ENCODE measurements at regions not wholly inside any gene's neighbourhood (a gene's known extent, or its start where the extent isn't known, plus 50 kb on each side); places are given as distances from the start of the nearest gene placed in this dataset.

GRCh38 chr1:56180520-56181190, 398.7 kb downstream of the PLPP3 start:
- no peak for DNase-seq

- no peak for DNase-seq
These were observed 399.8 kb downstream of the PLPP3 start for GRCh38 chr1:56179543-56179942.

- DNase-seq, result no peak
These were observed 404.2 kb downstream of the PLPP3 start for GRCh38 chr1:56175211-56175610.

- DNase-seq, result no peak
These were observed 405.0 kb downstream of the PLPP3 start for GRCh38 chr1:56174176-56174885.

GRCh38 chr1:56173736-56174135, 405.6 kb downstream of the PLPP3 start:
- no peak for DNase-seq

GRCh38 chr1:56171670-56172069, 407.7 kb downstream of the PLPP3 start:
- no peak for DNase-seq

- no peak for DNase-seq
These were observed 408.5 kb downstream of the PLPP3 start for GRCh38 chr1:56170784-56171320.

- DNase-seq, result no peak
These were observed 409.5 kb downstream of the PLPP3 start for GRCh38 chr1:56169856-56170255.

- DNase-seq, result no peak
These were observed 411.2 kb downstream of the PLPP3 start for GRCh38 chr1:56168176-56168575.

GRCh38 chr1:56167596-56167995, 411.8 kb downstream of the PLPP3 start:
- DNase-seq, result no peak

GRCh38 chr1:56160773-56161315, 418.5 kb downstream of the PLPP3 start:
- no peak for DNase-seq

- no peak for DNase-seq
These were observed 422.1 kb downstream of the PLPP3 start for GRCh38 chr1:56156971-56157876.

GRCh38 chr1:56153276-56153675, 426.1 kb downstream of the PLPP3 start:
- no peak for DNase-seq

- no peak for DNase-seq
These were observed 426.7 kb downstream of the PLPP3 start for GRCh38 chr1:56152635-56153034.

- no peak for DNase-seq
These were observed 428.0 kb downstream of the PLPP3 start for GRCh38 chr1:56151402-56151801.

- no peak for DNase-seq
These were observed 428.7 kb downstream of the PLPP3 start for GRCh38 chr1:56150441-56151215.

- no peak for DNase-seq
These were observed 429.6 kb downstream of the PLPP3 start for GRCh38 chr1:56149761-56150160.

GRCh38 chr1:56148326-56149193, 430.8 kb downstream of the PLPP3 start:
- DNase-seq, result no peak

- no peak for DNase-seq
These were observed 431.9 kb downstream of the PLPP3 start for GRCh38 chr1:56147459-56147858.

GRCh38 chr1:56147034-56147433, 432.3 kb downstream of the PLPP3 start:
- DNase-seq, result no peak

- DNase-seq, result peak; percentile 51
These were observed 432.9 kb downstream of the PLPP3 start for GRCh38 chr1:56146449-56146848.

Data from NCI-H446 treated with DMSO at 0.1 percent for 48 hours (cell line).